ENCODE measurements at regions not wholly inside any gene's neighbourhood (a gene's known extent, or its start where the extent isn't known, plus 50 kb on each side); places are given as distances from the start of the nearest gene placed in this dataset.

DNA sequence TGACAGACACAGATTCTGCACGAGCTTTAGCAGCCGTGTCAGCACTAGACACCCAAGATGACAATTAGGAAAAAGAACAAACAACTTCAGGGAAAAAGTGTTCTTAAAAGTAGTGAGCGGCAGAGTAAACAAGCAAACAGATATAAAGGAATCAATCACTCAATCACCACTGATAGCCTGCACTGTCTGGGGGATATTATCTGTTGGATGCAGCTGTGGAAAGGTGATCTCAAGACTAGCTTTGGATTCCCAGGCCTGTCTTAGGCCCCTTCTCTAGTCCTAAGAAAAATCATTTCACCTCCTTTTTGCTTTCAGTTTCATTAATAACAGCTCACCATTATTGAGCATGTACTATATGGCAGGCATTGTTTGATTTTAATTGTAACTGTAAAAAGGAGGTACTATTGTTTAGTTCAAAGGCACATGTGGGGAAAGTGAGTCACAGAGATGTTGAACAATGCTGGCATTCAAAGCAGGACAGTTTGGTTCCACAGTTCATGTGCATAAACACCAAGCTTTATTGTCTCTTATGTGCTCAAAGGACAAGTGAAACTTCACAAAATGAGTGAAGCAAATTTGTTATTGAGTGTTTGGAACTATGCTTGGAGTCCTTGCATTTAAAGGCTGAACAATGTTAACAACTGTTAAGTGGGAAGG lies 147.3 kb upstream of the TCF4 start:
- Histone ChIP-seq H4K91ac (ENCODE audit: insufficient read depth, low read depth, low read length) (no peak overlapping the region), H2AK5ac (ENCODE audit: low read depth, low read length) (no peak overlapping the region), H3K9me1 (ENCODE audit: insufficient read depth, low read length) (no peaks in the 10 kb centered on the region), H3K23ac (ENCODE audit: low read depth, low read length) (no peak overlapping the region), H3K9ac (ENCODE audit: low read depth, low read length) (no peak overlapping the region), H3K36me3 (ENCODE audit: control insufficient read depth, insufficient read depth, low read length) (no peaks in the 10 kb centered on the region), H3K79me1 (ENCODE audit: low read depth in 1 of 2, low read length in 2 of 2) (no peaks in the 10 kb centered on the region), H4K8ac (ENCODE audit: low read depth in 2 of 2, low read length in 2 of 2) (peak overlapping the region in 1 of 2 experiments; percentile 34; a peak in 1 of 4 replicates), H3K14ac (replicated peaks; ENCODE audit: low read depth, low read length) (peak overlapping the region; percentile 59), H2BK15ac (ENCODE audit: low read depth, low read length) (no peak overlapping the region), H3K18ac (ENCODE audit: low read depth, low read length) (peak overlapping the region; percentile 49; the same call in 1 of the 2 replicates), H3K9me3 (ENCODE audit: control insufficient read depth, insufficient read depth, low read length) (no peaks in the 10 kb centered on the region), H2BK120ac (ENCODE audit: low read depth, low read length) (no peak overlapping the region), H3K27me3 (ENCODE audit: control insufficient read depth, insufficient read depth, low read length) (no peaks in the 10 kb centered on the region), H2AFZ (replicated peaks; ENCODE audit: low read length, poor library complexity) (no peak overlapping the region), H2BK5ac (ENCODE audit: low read depth, low read length, poor library complexity, severe bottlenecking) (no peak overlapping the region), H4K20me1 (ENCODE audit: insufficient read depth, low read length) (no peaks in the 10 kb centered on the region), H3K4ac (ENCODE audit: low read depth, low read length) (0 out of 2 replicates have a peak overlapping the region, but pooled peaks have one; percentile 3), H3K4me2 (ENCODE audit: low read depth, low read length) (peak overlapping the region; percentile 61; the same call in 1 of the 2 replicates), H4K5ac (ENCODE audit: low read depth, low read length) (peak overlapping the region; percentile 58; the same call in 1 of the 2 replicates), H3K4me1 (ENCODE audit: control insufficient read depth, insufficient read depth, low read length) (peaks cover 3% of the 10 kb centered on the region; the same call in 1 of the 2 replicates), H2BK20ac (ENCODE audit: low read depth, low read length) (no peak overlapping the region), H3K27ac (ENCODE audit: insufficient read depth, low read length) (no peak overlapping the region), H2AK9ac (replicated peaks; ENCODE audit: low read depth, low read length, poor library complexity) (no peak overlapping the region), H3K4me3 (ENCODE audit: insufficient read depth, low read depth, low read length) (no peak overlapping the region), H3K56ac (ENCODE audit: extremely low read depth, insufficient read depth, low read length) (no peak overlapping the region)
- intact Hi-C loops (cut with micrococcal nuclease) (no loop called here), dilution Hi-C loops (cut with HindIII; ENCODE audit: low sequenced_read_pairs, unreplicated experiment) (no loop called here), in situ Hi-C loops (cut with MboI; ENCODE audit: low sequenced_read_pairs) (no loop called here)
- ATAC-seq (ENCODE audit: low read depth) (no peak), DNase-seq (no peak)
- ChIA-PET POLR2A (ENCODE audit: unreplicated experiment) (no interaction called here), CTCF (no interaction called here)
- BruUV-seq (replicated peaks), result no TSS peak
- TF ChIP-seq RAD21 (IDR thresholded peaks at IDR 0.05; ENCODE audit: low read length), result no peak
- TF ChIP-seq RFX5 (IDR thresholded peaks at IDR 0.05; ENCODE audit: low read depth, low read length), result no peak
- no CpG with 5 or more reads among the region's 3 CpGs for WGBS, 2 experiments (ENCODE audit: extremely low coverage in 2 of 2, insufficient read length in 1 of 2)

Data from IMR-90 (cell line).